ENCODE measurements at regions not wholly inside any gene's neighbourhood (a gene's known extent, or its start where the extent isn't known, plus 50 kb on each side); places are given as distances from the start of the nearest gene placed in this dataset.

GRCh38 chr13:86355301-86355700 is 556.1 kb upstream of the SLITRK6 start:
- no peak for TF ChIP-seq CTCF (IDR thresholded peaks at IDR 0.05)
- TF ChIP-seq POLR2A (IDR thresholded peaks at IDR 0.05) = no peak

Measured in ovary (tissue), 3 donors.